WERI-Rb-1 (cell line): ENCODE measurements at regions not wholly inside any gene's neighbourhood (a gene's known extent, or its start where the extent isn't known, plus 50 kb on each side); places are given as distances from the start of the nearest gene placed in this dataset.

Experiments used
- DNase-seq: peaks from one replicate; pipeline ENCODE4 v3.0.0-alpha.2; 2020
- H3K27ac ChIP-seq: fragments of 250-450 bp; sonication (Bioruptor Pico); 2 replicates; pipeline ENCODE4 v1.5.1; 2020; ENCODE audit warnings: mild to moderate bottlenecking, moderate library complexity
- H3K27me3 ChIP-seq: fragments of 250-450 bp; sonication (Bioruptor Pico); 2 replicates; pipeline ENCODE4 v1.5.1; 2021; ENCODE audit warnings: mild to moderate bottlenecking, low read depth, moderate library complexity; ENCODE audit not compliant: insufficient read depth, severe bottlenecking
- H3K36me3 ChIP-seq: fragments of 250-450 bp; sonication (Bioruptor Pico); 2 replicates; pipeline ENCODE4 v1.5.1; 2020; ENCODE audit warnings: mild to moderate bottlenecking, moderate library complexity
- H3K4me3 ChIP-seq: 2 replicates; pipeline ENCODE4 v1.5.1; 2011; ENCODE audit warnings: low read depth, mild to moderate bottlenecking, control low read depth, low read length
- H3K9me3 ChIP-seq: fragments of 250-450 bp; sonication (Bioruptor Pico); 2 replicates; pipeline ENCODE4 v1.5.1; 2021; ENCODE audit warnings: mild to moderate bottlenecking, moderate library complexity; ENCODE audit not compliant: severe bottlenecking
- TF ChIP-seq, protein P1 (sequence below): IDR thresholded peaks from 2 replicates; pipeline ENCODE4 v1.5.1; 2011; ENCODE audit warnings: low read depth, mild to moderate bottlenecking, control low read depth, inconsistent platforms, low read length

DNA sequence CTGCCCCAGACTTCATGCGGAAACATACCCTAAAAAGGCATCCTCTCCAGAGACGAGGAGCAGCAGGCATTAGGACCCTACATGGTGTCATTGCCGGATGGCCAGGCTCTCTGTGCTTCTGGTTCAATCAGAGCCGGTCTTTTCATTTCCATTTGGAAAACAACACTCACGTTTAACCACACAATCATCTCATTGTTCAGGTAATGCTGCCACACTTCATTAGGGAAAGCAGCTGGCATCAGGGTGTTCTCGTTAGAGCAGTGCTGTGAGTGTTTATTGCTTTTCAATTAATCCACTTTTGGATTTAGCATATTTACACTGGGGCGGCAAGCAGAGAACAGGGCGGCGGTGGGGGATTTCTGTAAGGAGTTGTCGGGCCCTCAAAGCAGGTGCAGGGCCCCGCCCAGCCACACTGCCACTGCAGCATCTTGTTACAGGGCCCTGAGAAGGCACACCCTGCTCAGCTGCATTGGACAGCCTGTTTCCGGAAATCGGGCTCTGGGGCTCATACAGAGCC, 338.6 kb downstream of the SHANK2 start:
- Histone ChIP-seq H3K9me3 (no peaks in the 10 kb centered on the region), H3K27ac (no peak overlapping the region), H3K27me3 (no peaks in the 10 kb centered on the region), H3K4me3 (no peak overlapping the region), H3K36me3 (no peaks in the 10 kb centered on the region)
- TF ChIP-seq, protein P1, sequence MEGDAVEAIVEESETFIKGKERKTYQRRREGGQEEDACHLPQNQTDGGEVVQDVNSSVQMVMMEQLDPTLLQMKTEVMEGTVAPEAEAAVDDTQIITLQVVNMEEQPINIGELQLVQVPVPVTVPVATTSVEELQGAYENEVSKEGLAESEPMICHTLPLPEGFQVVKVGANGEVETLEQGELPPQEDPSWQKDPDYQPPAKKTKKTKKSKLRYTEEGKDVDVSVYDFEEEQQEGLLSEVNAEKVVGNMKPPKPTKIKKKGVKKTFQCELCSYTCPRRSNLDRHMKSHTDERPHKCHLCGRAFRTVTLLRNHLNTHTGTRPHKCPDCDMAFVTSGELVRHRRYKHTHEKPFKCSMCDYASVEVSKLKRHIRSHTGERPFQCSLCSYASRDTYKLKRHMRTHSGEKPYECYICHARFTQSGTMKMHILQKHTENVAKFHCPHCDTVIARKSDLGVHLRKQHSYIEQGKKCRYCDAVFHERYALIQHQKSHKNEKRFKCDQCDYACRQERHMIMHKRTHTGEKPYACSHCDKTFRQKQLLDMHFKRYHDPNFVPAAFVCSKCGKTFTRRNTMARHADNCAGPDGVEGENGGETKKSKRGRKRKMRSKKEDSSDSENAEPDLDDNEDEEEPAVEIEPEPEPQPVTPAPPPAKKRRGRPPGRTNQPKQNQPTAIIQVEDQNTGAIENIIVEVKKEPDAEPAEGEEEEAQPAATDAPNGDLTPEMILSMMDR = no peak
- DNase-seq = no peak

DNA sequence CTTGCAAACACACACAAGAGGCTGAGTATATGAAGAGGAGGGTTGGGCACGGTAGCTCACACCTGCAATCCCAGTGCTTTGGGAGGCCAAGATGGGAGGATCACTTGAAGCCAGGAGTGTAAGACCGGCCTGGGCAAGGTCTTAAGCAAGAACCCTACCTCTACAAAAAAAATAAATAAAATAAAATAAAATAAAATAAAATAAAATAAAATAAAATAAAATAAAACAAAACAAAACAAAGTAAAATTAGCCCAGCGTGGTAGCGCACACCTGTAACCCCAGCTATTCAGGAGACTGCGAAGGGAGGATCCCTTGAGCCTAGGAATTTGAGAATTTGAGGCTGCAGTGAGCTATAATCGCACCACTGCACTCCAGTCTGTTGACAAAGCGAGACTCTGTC, 337.9 kb downstream of the SHANK2 start:
- H3K9me3 ChIP-seq = no peaks in the 10 kb centered on the region
- TF ChIP-seq, protein P1 = no peak
- no peak overlapping the region for H3K4me3 ChIP-seq
- DNase-seq = no peak
- H3K27ac ChIP-seq = no peak overlapping the region
- no peaks in the 10 kb centered on the region for H3K36me3 ChIP-seq
- no peaks in the 10 kb centered on the region for H3K27me3 ChIP-seq

DNA sequence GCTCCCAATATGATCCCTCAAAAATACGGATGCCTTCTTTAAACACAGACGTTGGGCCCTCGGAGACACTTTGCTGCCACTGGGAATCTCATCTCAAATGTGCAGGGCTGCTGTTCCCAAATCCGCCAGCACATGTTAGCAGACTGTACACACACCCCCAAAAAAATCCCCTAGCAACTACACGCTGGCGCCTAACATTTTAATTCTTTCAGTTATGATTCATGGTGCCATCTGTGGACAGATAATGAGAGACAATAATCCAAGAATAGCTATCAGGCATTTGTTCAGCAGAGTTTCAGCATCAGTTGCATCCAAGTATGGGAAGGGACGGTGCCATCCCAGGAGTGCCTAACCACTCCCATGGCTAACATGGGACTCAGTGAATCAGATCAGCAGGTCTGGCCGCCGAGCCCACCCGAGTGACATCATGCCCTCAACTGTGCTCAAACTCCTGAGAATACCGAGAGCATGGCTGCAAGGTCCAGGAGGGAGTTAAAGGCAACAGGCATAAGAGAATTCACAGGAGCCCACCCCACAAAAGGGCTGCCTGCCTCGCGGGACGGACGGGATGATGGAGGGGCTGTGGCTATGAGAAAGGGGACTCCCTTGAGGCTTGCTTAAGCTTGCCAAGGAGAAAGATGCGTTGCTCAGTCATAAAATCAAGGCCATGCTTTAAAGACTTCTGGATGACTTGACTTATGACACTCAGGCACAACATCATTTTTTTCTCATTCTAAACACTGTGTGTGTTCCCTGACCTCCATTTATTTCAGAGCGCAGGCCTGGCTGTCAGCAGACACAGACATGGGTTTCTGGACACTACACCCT, 337.0 kb downstream of the SHANK2 start:
- TF ChIP-seq, protein P1 = no peak
- Histone ChIP-seq H3K27me3 (no peaks in the 10 kb centered on the region), H3K4me3 (no peak overlapping the region), H3K9me3 (peaks cover 5% of the 10 kb centered on the region), H3K27ac (no peak overlapping the region), H3K36me3 (no peaks in the 10 kb centered on the region)
- no peak for DNase-seq

DNA sequence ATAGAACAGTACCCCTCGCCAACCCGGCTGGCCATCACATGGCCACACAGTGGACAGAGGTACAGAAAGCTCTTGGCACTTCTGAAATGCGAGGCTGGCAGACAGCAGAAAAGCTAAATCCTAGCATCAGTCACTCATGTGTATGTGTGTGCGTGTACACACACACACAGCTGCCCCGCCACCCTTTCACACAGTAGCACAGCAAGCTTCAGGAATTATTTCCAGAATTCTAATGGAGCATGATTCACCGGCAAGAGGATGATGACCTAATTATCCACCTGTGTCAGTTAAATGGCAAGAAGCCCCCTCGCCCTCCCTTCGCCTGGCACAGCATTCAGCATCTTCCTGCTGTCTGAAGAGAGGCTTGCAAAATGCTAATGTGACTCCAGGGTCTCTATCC, 336.0 kb downstream of the SHANK2 start:
- no peak for DNase-seq
- no peak overlapping the region for H3K4me3 ChIP-seq
- TF ChIP-seq, protein P1 = no peak
- H3K36me3 ChIP-seq = no peaks in the 10 kb centered on the region
- H3K9me3 ChIP-seq = peaks cover 11% of the 10 kb centered on the region
- no peaks in the 10 kb centered on the region for H3K27me3 ChIP-seq
- H3K27ac ChIP-seq = no peak overlapping the region

DNA sequence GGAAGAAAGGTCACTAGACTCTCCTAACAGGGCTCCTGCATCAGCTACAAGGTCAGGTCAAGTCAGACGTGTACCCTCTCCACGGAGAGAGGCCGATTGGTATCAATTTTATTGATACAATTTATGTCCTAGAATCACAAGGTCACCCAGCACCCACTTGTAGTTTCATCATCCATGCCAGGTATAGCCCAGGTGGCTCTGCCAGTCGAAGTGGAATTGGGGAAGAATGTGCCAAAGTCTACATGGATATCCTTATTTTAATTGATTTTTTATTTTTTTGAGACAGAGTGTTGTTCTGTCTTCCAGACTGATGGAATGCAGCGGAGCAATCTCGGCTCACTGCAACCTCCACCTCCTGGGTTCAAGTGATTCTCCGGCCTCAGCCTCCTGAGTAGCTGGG, 334.1 kb downstream of the SHANK2 start:
- Histone ChIP-seq H3K27me3 (no peaks in the 10 kb centered on the region), H3K36me3 (no peaks in the 10 kb centered on the region), H3K27ac (no peak overlapping the region), H3K9me3 (peaks cover 20% of the 10 kb centered on the region), H3K4me3 (no peak overlapping the region)
- DNase-seq = no peak
- TF ChIP-seq, protein P1 = no peak
